GM12864 (cell line): ENCODE measurements at regions not wholly inside any gene's neighbourhood (a gene's known extent, or its start where the extent isn't known, plus 50 kb on each side); places are given as distances from the start of the nearest gene placed in this dataset.

Source experiments
- DNase-seq: peaks from one replicate; pipeline ENCODE4 v3.0.0-alpha.2; 2011; ENCODE audit warnings: low read depth
- H3K4me3 ChIP-seq: 2 replicates; pipeline ENCODE4 v1.5.1; 2011; ENCODE audit warnings: mild to moderate bottlenecking, low read depth, low read length, control low read depth
- CTCF ChIP-seq: IDR thresholded peaks from 2 replicates; pipeline ENCODE4 v1.5.1; 2011; ENCODE audit warnings: low read depth, mild to moderate bottlenecking, moderate library complexity, low read length, control low read depth, inconsistent platforms; ENCODE audit errors: missing control alignments

DNA sequence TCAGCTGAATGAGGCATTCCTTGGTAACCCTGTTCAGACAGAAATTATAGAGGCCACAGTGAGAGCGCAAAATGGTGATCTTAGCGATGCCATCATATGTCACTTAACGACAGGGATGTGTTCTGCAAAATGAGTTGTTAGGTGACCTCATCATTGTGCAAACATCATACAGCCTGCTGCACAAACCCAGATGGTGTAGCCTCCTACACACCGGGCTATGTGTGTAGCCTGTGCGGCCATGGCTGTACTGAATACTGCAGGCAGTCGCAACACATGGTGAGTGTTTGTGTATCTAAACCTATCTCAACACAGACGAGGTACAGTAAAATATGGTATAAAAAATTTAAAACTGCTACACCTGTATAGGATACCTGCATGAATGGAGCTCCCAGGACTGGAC, 234.1 kb upstream of the PMEPA1 start:
- no peak overlapping the region for H3K4me3 ChIP-seq
- TF ChIP-seq CTCF: no peak

GRCh38 chr20:57943291-57943690, 233.5 kb upstream of the PMEPA1 start:
- H3K4me3 ChIP-seq: no peak overlapping the region
- DNase-seq: no peak
- no peak for TF ChIP-seq CTCF

More for the DNA sequence above, 234.1 kb upstream of the PMEPA1 start:
- no peak for DNase-seq

DNA sequence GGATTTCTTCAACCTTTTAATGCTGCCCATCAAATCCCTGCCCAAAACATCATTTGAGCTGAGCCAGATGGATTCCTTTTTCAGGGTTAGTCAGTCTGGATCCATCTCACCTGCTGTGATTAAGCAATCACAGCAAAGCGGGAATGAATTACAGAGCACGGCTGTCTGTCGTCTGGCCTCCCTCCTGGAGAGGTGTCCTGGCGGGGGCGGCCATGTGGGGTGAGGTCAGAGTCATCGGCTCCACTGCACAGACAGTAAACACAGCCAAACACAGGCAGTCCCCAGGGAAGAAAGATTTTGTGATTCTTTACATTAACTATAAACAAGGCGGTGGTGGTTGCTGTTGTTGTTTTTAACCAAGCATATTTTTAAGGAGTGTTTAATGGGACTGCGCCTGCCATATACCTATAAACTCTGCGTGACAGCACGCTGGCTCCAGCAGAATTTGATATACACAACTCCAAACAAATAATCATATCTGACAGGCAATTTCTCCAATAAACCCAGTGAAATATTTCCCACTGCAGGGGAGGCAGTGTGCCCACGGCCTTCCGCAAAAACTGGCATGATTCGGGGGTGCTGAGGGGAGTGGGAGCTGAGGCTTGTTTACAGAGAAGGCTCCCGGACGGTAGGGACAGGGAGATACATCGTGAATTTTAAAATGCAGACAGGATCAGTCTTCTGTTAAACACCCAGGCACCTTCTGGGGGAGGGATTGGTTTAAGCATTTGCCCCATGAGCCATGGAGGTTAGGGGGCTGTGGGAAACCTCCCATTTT, 232.0 kb upstream of the PMEPA1 start:
- no peak overlapping the region for H3K4me3 ChIP-seq
- TF ChIP-seq CTCF: no peak
- no peak for DNase-seq

DNA sequence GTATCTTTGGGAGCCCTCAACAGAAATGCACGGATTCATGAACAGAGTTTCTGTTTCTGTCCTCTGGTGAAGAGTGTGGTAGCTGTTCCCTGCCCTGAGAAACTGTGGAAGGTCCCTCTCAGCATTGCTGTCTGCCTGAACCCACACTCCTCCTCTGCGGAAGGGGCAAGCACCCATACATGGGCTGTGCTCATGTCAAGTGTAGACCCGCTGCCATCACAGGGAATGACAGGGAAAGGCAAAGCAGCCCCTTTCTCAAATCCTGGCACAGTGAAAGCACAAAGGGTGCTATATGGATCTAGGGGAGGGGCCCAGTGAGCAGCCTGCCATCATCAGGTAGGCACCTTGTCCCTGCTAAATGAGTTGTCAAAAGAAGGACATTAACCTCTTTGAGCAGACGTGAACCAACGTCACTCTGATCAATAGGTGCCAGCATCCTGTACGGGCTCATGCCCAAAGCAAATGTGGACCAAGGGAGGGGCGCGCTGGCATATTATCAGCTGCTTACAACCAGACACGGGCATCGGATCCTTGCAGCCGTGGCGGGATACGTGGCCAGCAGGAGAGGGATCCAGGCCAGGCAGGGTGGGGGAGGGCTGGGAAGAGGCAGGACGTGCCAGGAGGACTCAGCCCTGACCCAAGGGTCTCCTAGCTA, 231.2 kb upstream of the PMEPA1 start:
- H3K4me3 ChIP-seq: no peak overlapping the region
- DNase-seq: no peak
- no peak for TF ChIP-seq CTCF

GRCh38 chr20:57940376-57940775, 230.6 kb upstream of the PMEPA1 start:
- DNase-seq: no peak
- no peak overlapping the region for H3K4me3 ChIP-seq
- no peak for TF ChIP-seq CTCF

DNA sequence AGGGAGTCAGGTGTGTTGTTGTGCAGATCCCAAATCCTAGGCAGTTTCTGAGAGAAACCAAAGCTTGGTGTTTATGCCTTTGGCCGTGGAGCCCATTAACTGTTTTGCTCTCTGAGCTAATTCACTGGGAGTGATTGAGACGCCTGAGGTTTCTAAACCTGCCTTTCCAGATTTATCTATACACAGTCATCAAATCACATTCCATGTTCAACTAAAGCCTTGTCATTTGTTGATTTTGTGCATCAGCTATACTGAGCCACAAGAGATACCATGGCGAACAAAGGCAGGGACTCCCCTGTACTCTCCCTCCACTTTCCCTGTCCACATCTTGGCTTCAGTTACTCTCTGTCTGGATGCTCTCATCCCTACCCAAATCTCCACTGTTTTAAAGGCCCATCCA, 229.7 kb upstream of the PMEPA1 start:
- DNase-seq: no peak
- TF ChIP-seq CTCF: no peak
- no peak overlapping the region for H3K4me3 ChIP-seq
